ENCODE measurements at regions not wholly inside any gene's neighbourhood (a gene's known extent, or its start where the extent isn't known, plus 50 kb on each side); places are given as distances from the start of the nearest gene placed in this dataset.

DNA sequence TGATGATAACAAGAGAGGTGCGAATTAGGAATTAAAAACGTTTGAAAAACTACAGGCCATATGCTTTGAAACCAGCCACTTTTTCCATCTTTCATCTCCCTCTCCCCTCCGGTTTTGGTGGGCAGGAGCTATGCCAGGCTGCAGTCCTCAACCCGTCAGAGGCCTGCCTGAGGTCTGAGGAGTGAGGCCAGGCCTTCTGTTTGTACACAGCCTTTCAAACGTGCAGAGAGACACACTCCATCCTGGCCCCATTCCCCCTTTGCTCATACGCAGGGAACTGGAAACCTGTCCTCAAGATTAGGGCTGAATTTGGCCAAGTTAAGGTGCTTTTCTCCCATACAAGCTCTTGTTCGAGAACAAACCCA, 74.5 kb downstream of the ZIC5 start:
- H3K36me3 Mint-ChIP-seq (ENCODE audit: low read depth), result no peaks in the 10 kb centered on the region
- H3K9me3 Mint-ChIP-seq, result no peaks in the 10 kb centered on the region
- no peak for DNase-seq (ENCODE audit: low spot score)
- H3K27me3 Mint-ChIP-seq (ENCODE audit: low read depth), result peaks cover 69% of the 10 kb centered on the region
- peak overlapping the region; percentile 16 for H3K4me3 Mint-ChIP-seq
- peaks cover 6% of the 10 kb centered on the region for H3K4me1 Mint-ChIP-seq (ENCODE audit: low read depth)
- no peak overlapping the region for H3K27ac Mint-ChIP-seq

DNA sequence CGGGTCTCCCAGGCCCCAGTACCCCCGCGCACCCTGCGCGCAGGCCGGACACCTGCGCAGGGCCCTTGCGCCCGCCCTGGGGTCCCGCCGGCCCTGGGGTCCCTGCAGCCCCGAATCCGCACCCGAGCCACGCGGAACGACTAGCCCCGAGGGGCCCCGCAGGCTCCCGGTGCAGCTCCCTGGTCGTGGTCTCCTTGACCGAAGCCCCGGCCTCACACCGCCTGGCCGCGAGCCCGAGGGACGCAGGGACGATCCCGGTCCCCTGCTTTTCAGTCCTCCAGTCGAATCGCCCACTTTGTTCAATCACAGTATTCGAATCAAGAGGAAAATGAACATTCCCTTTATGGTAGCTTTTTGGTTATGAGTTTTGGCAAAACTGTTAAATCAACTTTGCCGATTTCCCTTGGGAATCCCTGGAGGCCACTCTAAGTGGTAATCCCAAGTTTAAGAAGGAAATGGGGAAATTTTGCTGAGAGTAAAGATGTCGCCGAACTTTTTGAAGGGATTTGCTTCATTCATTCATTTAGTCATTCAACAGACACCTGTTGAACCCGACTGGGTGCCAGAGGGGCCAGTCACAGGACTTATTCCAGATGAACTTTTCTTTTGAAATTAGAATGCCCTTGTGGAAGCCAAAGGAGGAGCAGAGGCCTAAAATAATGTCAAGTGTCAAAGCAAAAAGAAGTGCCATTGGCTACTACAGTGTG, 75.0 kb downstream of the ZIC5 start:
- no peak for DNase-seq (ENCODE audit: low spot score)
- Mint-ChIP-seq H3K4me3 (no peak overlapping the region), H3K9me3 (no peaks in the 10 kb centered on the region), H3K27me3 (ENCODE audit: low read depth) (peaks cover 68% of the 10 kb centered on the region), H3K4me1 (ENCODE audit: low read depth) (peaks cover 6% of the 10 kb centered on the region), H3K36me3 (ENCODE audit: low read depth) (no peaks in the 10 kb centered on the region), H3K27ac (no peak overlapping the region)

DNA sequence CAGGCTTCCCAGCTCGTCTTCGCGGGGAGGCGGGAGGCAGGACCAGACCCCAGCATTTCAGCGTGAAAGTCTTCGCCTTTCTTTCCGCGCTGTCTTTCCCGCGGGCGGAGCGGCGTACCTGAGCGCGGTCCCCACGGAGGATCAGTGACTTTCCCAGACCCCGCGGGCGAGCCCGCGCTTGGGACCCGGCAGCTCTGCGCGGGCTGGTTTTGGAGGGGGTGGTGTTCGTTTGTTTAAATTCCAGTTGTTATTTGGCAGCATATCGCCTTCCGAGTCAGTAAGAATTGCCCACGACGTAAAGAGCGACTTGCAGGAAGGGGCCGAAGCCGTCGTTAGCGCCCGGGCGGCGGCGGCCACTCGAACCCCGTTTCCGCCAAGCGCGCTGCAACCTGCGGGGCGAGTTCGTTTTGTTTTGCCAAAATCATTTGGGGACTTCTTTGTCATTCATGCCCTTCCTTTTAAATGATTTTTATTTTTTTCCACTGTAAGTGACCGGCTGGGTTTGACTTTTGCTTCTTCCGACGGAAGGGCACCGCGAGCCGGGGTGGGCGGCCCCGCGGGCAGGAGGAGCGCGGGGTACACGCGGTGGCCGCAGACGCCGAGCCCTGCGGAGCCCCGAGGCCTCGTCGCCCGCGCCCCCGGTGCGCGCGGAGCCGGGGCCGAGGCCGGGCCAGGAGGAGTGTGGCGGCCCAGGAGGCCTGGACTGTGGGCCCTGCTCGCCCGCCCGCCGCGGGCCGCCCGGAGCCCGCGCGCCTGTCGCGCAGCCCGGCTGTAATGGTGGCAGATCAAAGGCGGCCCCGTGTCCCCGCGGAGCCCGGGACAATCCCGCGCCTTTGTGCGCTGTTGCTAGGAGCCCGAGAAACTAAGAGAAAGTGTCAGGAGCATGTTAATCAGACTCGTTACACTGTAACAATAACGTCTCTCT, 75.9 kb downstream of the ZIC5 start:
- Mint-ChIP-seq H3K4me1 (ENCODE audit: low read depth) (peaks cover 6% of the 10 kb centered on the region), H3K9me3 (no peaks in the 10 kb centered on the region), H3K27ac (no peak overlapping the region), H3K27me3 (ENCODE audit: low read depth) (peaks cover 66% of the 10 kb centered on the region), H3K36me3 (ENCODE audit: low read depth) (no peaks in the 10 kb centered on the region), H3K4me3 (peak overlapping the region; percentile 49)
- no peak for DNase-seq (ENCODE audit: low spot score)

DNA sequence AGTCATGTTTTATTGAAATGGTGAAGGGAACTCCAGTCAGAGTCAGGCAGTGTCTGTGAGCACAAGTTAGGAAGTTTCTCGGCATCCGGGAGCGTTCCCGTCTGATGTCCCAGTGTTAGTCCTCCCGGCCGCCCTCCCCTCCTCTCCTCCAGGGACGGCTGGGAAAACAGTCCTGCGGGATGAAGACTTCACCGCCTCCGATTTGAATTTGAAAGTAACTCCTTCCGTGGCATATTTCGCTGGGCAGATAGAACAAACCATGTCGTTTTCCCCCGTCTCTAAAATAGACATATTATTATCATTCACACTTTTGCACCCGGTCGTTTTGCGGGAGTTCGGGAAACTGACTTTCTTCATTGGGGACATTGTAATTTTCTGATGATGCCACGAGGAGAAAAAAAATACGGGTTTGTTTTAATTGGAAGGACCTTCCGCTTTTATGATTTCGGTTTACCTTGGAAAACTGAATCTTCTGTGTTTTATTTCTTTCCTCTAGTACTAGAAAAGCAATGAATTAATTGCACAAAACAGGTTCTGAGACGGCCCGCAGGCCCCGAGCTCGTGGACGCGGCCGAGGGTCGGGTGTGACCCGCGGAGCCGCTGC, 76.6 kb downstream of the ZIC5 start:
- H3K27ac Mint-ChIP-seq, result no peak overlapping the region

DNA sequence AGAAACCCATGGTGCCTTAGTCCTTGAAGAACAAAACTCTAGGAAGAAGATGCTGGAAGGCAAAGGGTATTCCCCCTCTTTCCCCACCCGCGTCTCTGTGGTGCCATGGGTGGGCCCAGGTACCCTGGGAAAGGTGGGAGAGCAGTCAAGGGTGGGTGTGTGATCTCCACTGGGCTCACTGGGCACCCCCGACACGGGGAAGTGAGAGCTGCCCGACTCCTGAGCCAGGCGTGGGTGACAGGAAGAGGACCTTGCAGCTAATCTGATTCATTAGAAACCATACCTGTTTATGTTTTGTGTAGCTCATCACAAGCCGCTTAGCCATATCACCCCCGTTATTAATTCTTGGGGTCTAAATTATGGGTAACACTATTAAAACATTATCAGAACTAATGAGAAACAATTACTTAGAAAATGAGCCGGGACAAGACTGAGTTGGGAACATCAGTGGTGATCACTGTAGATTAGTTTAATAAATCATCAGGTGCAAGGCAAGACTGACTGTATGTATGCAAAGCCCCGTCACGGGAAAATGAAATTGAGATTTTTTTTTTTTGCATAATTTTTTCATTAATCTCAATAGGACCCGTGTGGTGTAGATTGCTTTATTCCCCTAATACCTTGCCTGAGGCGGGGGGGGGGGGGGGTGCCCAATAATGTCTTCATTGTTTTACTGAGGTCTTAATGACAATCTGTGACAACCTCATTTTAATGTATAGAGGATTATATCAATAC, 77.3 kb downstream of the ZIC5 start:
- Mint-ChIP-seq H3K36me3 (ENCODE audit: low read depth) (no peaks in the 10 kb centered on the region), H3K9me3 (no peaks in the 10 kb centered on the region), H3K4me3 (peak overlapping the region; percentile 49), H3K27ac (no peak overlapping the region), H3K27me3 (ENCODE audit: low read depth) (peaks cover 62% of the 10 kb centered on the region), H3K4me1 (ENCODE audit: low read depth) (peaks cover 6% of the 10 kb centered on the region)
- DNase-seq (ENCODE audit: low spot score), result no peak

More for the DNA sequence above, 76.6 kb downstream of the ZIC5 start:
- Mint-ChIP-seq H3K4me1 (ENCODE audit: low read depth) (peaks cover 6% of the 10 kb centered on the region), H3K36me3 (ENCODE audit: low read depth) (no peaks in the 10 kb centered on the region), H3K4me3 (peak overlapping the region; percentile 49), H3K9me3 (no peaks in the 10 kb centered on the region), H3K27me3 (ENCODE audit: low read depth) (peaks cover 63% of the 10 kb centered on the region)
- no peak for DNase-seq (ENCODE audit: low spot score)

DNA sequence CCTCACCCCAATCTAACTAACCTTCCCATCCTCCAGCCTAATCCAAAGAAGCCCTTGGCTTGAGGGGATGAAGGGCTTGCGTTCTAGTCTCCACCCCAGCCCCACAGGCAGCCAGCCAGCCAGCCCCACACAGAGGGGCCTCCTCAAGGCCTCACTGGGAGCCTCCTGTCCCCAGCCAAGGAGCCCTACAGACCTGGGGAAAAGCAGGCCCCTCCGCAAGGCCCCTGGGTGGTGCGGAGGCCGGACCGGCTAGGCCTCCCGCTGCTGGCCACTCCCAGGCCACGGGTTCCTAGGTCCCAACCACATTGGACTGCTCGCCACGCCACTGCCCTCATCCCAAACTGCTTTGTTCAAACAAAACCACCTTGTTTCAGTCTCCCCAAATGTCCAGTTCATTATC, 78.0 kb downstream of the ZIC5 start:
- Mint-ChIP-seq H3K4me1 (ENCODE audit: low read depth) (peaks cover 6% of the 10 kb centered on the region), H3K4me3 (no peak overlapping the region), H3K27me3 (ENCODE audit: low read depth) (peaks cover 59% of the 10 kb centered on the region), H3K36me3 (ENCODE audit: low read depth) (no peaks in the 10 kb centered on the region), H3K27ac (no peak overlapping the region), H3K9me3 (no peaks in the 10 kb centered on the region)
- no peak for DNase-seq (ENCODE audit: low spot score)

GRCh38 chr13:99892866-99893504, 78.6 kb downstream of the ZIC5 start:
- no peak overlapping the region for H3K27ac Mint-ChIP-seq
- no peak for DNase-seq (ENCODE audit: low spot score)
- no peaks in the 10 kb centered on the region for H3K9me3 Mint-ChIP-seq
- peaks cover 6% of the 10 kb centered on the region for H3K4me1 Mint-ChIP-seq (ENCODE audit: low read depth)
- peaks cover 54% of the 10 kb centered on the region for H3K27me3 Mint-ChIP-seq (ENCODE audit: low read depth)
- H3K4me3 Mint-ChIP-seq, result no peak overlapping the region
- no peaks in the 10 kb centered on the region for H3K36me3 Mint-ChIP-seq (ENCODE audit: low read depth)

DNA sequence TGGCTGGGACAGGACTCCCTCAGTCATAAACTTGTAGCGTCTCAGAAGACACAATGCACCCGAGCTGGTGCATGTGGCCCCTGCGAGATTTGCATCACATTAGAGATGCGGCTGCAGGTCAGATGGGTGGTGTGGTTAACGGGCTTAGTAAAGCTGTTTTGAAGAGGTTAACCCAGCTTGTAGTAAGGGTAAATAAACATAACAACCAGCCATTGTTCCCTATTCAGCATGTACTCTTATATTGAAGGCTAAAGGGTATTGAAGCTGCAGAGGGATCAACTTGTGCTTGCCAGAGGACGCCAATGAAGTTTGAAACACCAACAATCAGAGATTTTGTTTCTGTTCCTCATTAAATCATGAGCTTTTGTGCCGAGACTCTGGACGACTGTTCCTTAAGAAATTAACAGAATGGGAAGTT, 79.4 kb downstream of the ZIC5 start:
- no peaks in the 10 kb centered on the region for H3K36me3 Mint-ChIP-seq (ENCODE audit: low read depth)
- H3K27me3 Mint-ChIP-seq (ENCODE audit: low read depth), result peaks cover 47% of the 10 kb centered on the region
- no peak for DNase-seq (ENCODE audit: low spot score)
- no peak overlapping the region for H3K4me3 Mint-ChIP-seq
- H3K4me1 Mint-ChIP-seq (ENCODE audit: low read depth), result peaks cover 6% of the 10 kb centered on the region
- no peaks in the 10 kb centered on the region for H3K9me3 Mint-ChIP-seq
- no peak overlapping the region for H3K27ac Mint-ChIP-seq

DNA sequence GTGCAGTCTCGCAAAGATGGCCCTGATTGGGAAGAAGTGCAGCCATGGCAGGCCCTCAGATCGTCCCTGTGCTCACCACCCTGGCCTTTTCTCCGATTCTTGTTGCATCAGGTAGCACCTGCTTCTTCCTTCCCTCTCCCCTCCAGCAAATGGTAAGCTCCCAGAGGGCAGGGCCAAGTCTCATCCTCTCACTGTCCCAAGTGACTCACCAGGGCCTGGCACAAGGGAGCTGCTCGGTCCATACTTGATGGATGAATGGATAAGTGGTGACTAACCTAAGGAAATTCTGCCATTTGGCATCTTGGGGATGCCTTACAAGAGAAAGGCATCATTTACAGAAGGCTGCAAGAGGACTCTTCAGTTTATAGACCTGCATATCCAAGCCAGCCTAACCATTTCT, 84.9 kb downstream of the ZIC5 start:
- no peak overlapping the region for H3K27ac Mint-ChIP-seq
- no peaks in the 10 kb centered on the region for H3K9me3 Mint-ChIP-seq
- no peaks in the 10 kb centered on the region for H3K4me1 Mint-ChIP-seq (ENCODE audit: low read depth)
- no peaks in the 10 kb centered on the region for H3K36me3 Mint-ChIP-seq (ENCODE audit: low read depth)
- H3K27me3 Mint-ChIP-seq (ENCODE audit: low read depth), result peaks cover 9% of the 10 kb centered on the region
- H3K4me3 Mint-ChIP-seq, result no peak overlapping the region
- no peak for DNase-seq (ENCODE audit: low spot score)

DNA sequence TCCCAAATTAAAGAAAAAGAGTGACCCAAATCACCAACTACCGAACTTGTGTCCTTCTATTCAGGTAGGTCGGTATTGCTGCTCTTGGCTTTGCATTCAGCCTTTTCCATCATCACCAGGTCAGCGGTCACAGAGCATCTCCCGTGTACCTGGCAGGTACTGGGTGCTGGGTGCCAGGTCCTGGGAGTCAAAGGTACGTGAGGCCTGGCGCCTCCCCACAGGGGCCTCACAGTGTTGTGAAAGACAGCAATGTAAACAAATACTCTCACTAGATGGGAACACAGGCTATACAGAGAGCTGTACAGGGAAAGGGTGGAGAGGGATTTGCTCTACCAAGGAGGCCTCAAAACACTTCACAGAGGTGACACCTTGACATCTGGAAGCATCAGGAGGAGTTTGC, 86.7 kb downstream of the ZIC5 start:
- DNase-seq (ENCODE audit: low spot score), result no peak
- Mint-ChIP-seq H3K4me3 (no peak overlapping the region), H3K36me3 (ENCODE audit: low read depth) (no peaks in the 10 kb centered on the region), H3K4me1 (ENCODE audit: low read depth) (no peaks in the 10 kb centered on the region), H3K27me3 (ENCODE audit: low read depth) (peaks cover 4% of the 10 kb centered on the region), H3K9me3 (no peaks in the 10 kb centered on the region), H3K27ac (no peak overlapping the region)

GRCh38 chr13:99883805-99884204, 87.8 kb downstream of the ZIC5 start:
- H3K27me3 Mint-ChIP-seq (ENCODE audit: low read depth), result peaks cover 5% of the 10 kb centered on the region
- H3K27ac Mint-ChIP-seq, result no peak overlapping the region
- H3K36me3 Mint-ChIP-seq (ENCODE audit: low read depth), result no peaks in the 10 kb centered on the region
- no peak for DNase-seq (ENCODE audit: low spot score)
- no peaks in the 10 kb centered on the region for H3K4me1 Mint-ChIP-seq (ENCODE audit: low read depth)
- H3K4me3 Mint-ChIP-seq, result no peak overlapping the region
- H3K9me3 Mint-ChIP-seq, result no peaks in the 10 kb centered on the region

DNA sequence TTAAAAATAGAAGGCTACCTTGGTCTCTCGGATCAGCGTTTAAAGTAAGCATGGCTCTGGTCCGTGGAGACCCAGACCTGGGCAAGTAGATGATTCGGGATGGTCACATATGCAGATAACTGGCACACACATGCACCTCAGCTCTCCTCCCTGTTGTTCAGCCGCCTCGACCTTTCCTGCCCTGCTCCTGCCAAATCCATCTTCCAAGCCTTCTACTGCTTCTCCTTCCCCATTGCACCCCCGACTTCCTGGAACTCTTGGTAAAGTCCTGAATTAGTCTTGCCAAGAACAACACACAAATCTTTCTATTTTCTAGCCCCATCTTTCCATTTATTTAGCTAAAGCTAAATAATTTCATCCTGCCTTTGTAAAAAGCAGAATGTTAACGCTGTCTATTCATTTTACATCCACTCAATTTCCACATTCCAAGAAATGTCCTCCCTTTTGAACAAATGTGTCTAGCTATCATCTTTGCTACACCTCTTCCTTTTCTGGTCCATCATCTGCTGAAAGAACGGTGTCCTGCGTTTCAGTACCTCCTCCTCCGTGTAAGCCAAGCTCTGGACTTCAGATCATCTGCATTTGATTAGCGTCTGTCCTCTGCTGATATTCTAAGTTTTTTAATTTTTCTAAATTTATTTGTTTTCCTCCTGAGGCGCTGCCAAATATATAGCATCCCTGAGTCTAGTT, 92.5 kb downstream of the ZIC5 start:
- Mint-ChIP-seq H3K27ac (no peak overlapping the region), H3K36me3 (ENCODE audit: low read depth) (no peaks in the 10 kb centered on the region), H3K4me3 (no peak overlapping the region), H3K9me3 (no peaks in the 10 kb centered on the region), H3K4me1 (ENCODE audit: low read depth) (no peaks in the 10 kb centered on the region), H3K27me3 (ENCODE audit: low read depth) (peaks cover 18% of the 10 kb centered on the region)
- DNase-seq (ENCODE audit: low spot score), result no peak

- Mint-ChIP-seq H3K36me3 (ENCODE audit: low read depth) (no peaks in the 10 kb centered on the region), H3K27ac (no peak overlapping the region), H3K4me3 (no peak overlapping the region), H3K4me1 (ENCODE audit: low read depth) (no peaks in the 10 kb centered on the region), H3K27me3 (ENCODE audit: low read depth) (peaks cover 27% of the 10 kb centered on the region), H3K9me3 (no peaks in the 10 kb centered on the region)
- no peak for DNase-seq (ENCODE audit: low spot score)
Measured at GRCh38 chr13:99876651-99877050, 94.9 kb downstream of the ZIC5 start.
